Peyer's patch (tissue), 4 donors: ENCODE measurements at regions not wholly inside any gene's neighbourhood (a gene's known extent, or its start where the extent isn't known, plus 50 kb on each side); places are given as distances from the start of the nearest gene placed in this dataset.

ENCODE experiments used
- CTCF ChIP-seq, 6 experiments: fragments of 450-650 bp in 4 of 6; fragments of 200-600 bp in 2 of 6; sonication (generic) in 1 of 6; IDR thresholded peaks; one replicate each; pipeline ENCODE4 v1.5.1; 2017 to 2019; ENCODE audit warnings: antibody characterized with exemption in 6 of 6, mild to moderate bottlenecking in 3 of 6, moderate library complexity in 1 of 6
- POLR2A ChIP-seq, 2 donors: fragments of 450-650 bp; IDR thresholded peaks; one replicate each; pipeline ENCODE4 v1.5.1; 2017; ENCODE audit warnings: antibody characterized with exemption in 2 of 2, mild to moderate bottlenecking in 2 of 2, moderate library complexity in 2 of 2

GRCh38 chr17:53142890-53143289, 679.8 kb upstream of the KIF2B start:
- no peak for TF ChIP-seq POLR2A (IDR thresholded peaks at IDR 0.05)
- TF ChIP-seq CTCF (IDR thresholded peaks at IDR 0.05), result no peak
